ENCODE measurements at regions not wholly inside any gene's neighbourhood (a gene's known extent, or its start where the extent isn't known, plus 50 kb on each side); places are given as distances from the start of the nearest gene placed in this dataset. TPM values are rescaled to one million over a fixed set of nuclear protein-coding genes. Genes with fewer than 3 reads are reported as not detected.

DNA sequence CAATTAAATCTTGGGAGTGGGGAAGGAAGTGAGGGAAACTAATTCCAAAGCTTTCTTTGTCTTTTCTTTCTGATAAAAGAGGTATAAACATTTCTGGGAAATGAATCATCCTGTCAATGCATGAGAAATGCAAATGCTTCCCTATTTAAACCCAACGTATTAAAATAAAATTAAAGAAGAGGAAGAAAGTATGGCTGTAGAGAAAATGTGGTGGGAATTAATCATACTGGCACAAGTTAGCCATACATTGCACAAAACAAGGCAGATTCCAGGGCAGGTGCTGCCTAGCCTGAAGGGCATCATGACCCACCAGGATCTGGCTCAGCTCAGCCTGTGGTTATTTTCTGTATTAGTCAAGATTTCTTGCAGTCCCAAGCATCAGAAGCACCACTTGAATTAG is 338.0 kb downstream of the NYAP2 start:
- no peaks in the 10 kb centered on the region for H3K9me2 ChIP-seq (replicated peaks; ENCODE audit: insufficient read depth)
- no peaks in the 10 kb centered on the region for H3K36me3 ChIP-seq (replicated peaks; ENCODE audit: insufficient read depth, low read depth)
- H3K4me2 ChIP-seq = no peak overlapping the region
- no peaks in the 10 kb centered on the region for H3K9me3 ChIP-seq (ENCODE audit: low read depth)
- no peaks in the 10 kb centered on the region for H3K27me3 ChIP-seq
- no peak for DNase-seq (ENCODE audit: low spot score)
- H4K20me1 ChIP-seq (ENCODE audit: insufficient read depth, poor library complexity, severe bottlenecking) = no peaks in the 10 kb centered on the region
- no peak overlapping the region for H3K4me3 ChIP-seq
- no peaks in the 10 kb centered on the region for H3K4me1 ChIP-seq (ENCODE audit: insufficient read depth)
- TF ChIP-seq CTCF (IDR thresholded peaks at IDR 0.05; ENCODE audit: poor library complexity) (no peak), EZH2phosphoT487 (IDR thresholded peaks at IDR 0.05; ENCODE audit: low read depth, severe bottlenecking, unreplicated experiment) (no peak), EZH2 (IDR thresholded peaks at IDR 0.05; ENCODE audit: borderline replicate concordance) (no peak)
- no peaks in the 10 kb centered on the region for H3K79me2 ChIP-seq
- H3K27ac ChIP-seq = no peak overlapping the region
- WGBS (ENCODE audit: low lambda C conversion rate, missing lambda C conversion rate) = 62% methylated on average over 1 of the region's 1 CpG
- H2AFZ ChIP-seq = no peak overlapping the region

GRCh38 chr2:225735844-225736243 is 336.3 kb downstream of the NYAP2 start:
- no peaks in the 10 kb centered on the region for H3K79me2 ChIP-seq
- no peaks in the 10 kb centered on the region for H3K9me2 ChIP-seq (replicated peaks; ENCODE audit: insufficient read depth)
- H3K9me3 ChIP-seq (ENCODE audit: low read depth) = no peaks in the 10 kb centered on the region
- no peaks in the 10 kb centered on the region for H3K27me3 ChIP-seq
- no peak for TF ChIP-seq CTCF (IDR thresholded peaks at IDR 0.05; ENCODE audit: poor library complexity)
- no peak for TF ChIP-seq EZH2 (IDR thresholded peaks at IDR 0.05; ENCODE audit: borderline replicate concordance)
- TF ChIP-seq EZH2phosphoT487 (IDR thresholded peaks at IDR 0.05; ENCODE audit: low read depth, severe bottlenecking, unreplicated experiment) = no peak
- H3K27ac ChIP-seq = no peak overlapping the region
- WGBS (ENCODE audit: low lambda C conversion rate, missing lambda C conversion rate) = 46% methylated on average over 3 of the region's 3 CpGs
- H3K4me2 ChIP-seq = no peak overlapping the region
- H3K36me3 ChIP-seq (replicated peaks; ENCODE audit: insufficient read depth, low read depth) = no peaks in the 10 kb centered on the region
- H2AFZ ChIP-seq = no peak overlapping the region
- H3K4me1 ChIP-seq (ENCODE audit: insufficient read depth) = no peaks in the 10 kb centered on the region
- peak; percentile 38 for DNase-seq (ENCODE audit: low spot score)
- no peaks in the 10 kb centered on the region for H4K20me1 ChIP-seq (ENCODE audit: insufficient read depth, poor library complexity, severe bottlenecking)
- no peak overlapping the region for H3K4me3 ChIP-seq

DNA sequence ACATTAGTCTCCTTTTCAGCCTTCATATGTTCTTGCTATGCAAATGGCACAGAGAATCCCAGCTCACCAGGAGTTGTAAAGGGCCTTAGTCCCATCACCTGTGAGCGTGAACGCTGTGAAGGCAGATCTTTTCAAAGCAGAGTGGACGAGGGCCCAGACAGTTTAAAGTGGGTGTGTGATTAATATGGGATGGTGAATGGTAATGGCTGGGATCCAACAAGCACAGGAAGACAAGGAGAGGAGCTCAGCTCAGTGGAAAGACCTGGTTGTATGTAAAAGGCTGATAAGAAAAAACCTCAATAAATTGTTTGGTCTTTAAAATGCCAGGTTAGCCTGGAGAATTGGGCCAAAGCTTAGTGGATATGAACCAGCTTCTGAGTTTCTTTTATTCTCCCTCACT is 326.2 kb downstream of the NYAP2 start:
- Histone ChIP-seq H2AFZ (no peak overlapping the region), H3K79me2 (no peaks in the 10 kb centered on the region), H3K9me3 (ENCODE audit: low read depth) (no peaks in the 10 kb centered on the region), H3K27ac (no peak overlapping the region), H3K27me3 (no peaks in the 10 kb centered on the region), H3K4me1 (ENCODE audit: insufficient read depth) (no peaks in the 10 kb centered on the region), H3K9me2 (replicated peaks; ENCODE audit: insufficient read depth) (no peaks in the 10 kb centered on the region), H3K4me2 (no peak overlapping the region), H4K20me1 (ENCODE audit: insufficient read depth, poor library complexity, severe bottlenecking) (no peaks in the 10 kb centered on the region), H3K4me3 (no peak overlapping the region), H3K36me3 (replicated peaks; ENCODE audit: insufficient read depth, low read depth) (no peaks in the 10 kb centered on the region)
- 73% methylated on average over 3 of the region's 3 CpGs for WGBS (ENCODE audit: low lambda C conversion rate, missing lambda C conversion rate)
- no peak for TF ChIP-seq EZH2phosphoT487 (IDR thresholded peaks at IDR 0.05; ENCODE audit: low read depth, severe bottlenecking, unreplicated experiment)
- no peak for TF ChIP-seq CTCF (IDR thresholded peaks at IDR 0.05; ENCODE audit: poor library complexity)
- TF ChIP-seq EZH2 (IDR thresholded peaks at IDR 0.05; ENCODE audit: borderline replicate concordance) = no peak
- DNase-seq (ENCODE audit: low spot score) = no peak

Small RNA genes lying in the stretch of these regions (microRNA-seq; reads per million reads assigned to microRNA genes)
- not detected for gene MIR5702

Small RNA genes lying in the stretch of these regions (small RNA-seq; reads per million reads assigned to genes)
- gene AC068138.1 (not detected), gene MIR5702 (not detected)

Measured in hepatocyte (in vitro differentiated cells).